A549 (cell line): ENCODE measurements at regions not wholly inside any gene's neighbourhood (a gene's known extent, or its start where the extent isn't known, plus 50 kb on each side); places are given as distances from the start of the nearest gene placed in this dataset.

Experiments
- ATAC-seq, 2 experiments: fragments of 200-7000 bp in 1 of 2; fragments of >200 bp in 1 of 2; cut with Nextera tagmentation in 1 of 2; cut with Tn5 transposase in 1 of 2; 3 replicates each; pipeline versions ENCODE4 v1.8.0 to v1.9.1; 2018 to 2020; ENCODE audit warnings: mild to moderate bottlenecking in 1 of 2, moderate library complexity in 1 of 2
- CTCF ChIA-PET: fragments of 300-600 bp; sonication (Branson Sonifier 250); formaldehyde crosslinking; extraction: SDS; loops from one replicate; lab custom pipeline; 2021; ENCODE audit warnings: antibody characterized with exemption, inconsistent platforms; lab: Yijun Ruan, JAX
- POLR2A ChIA-PET: fragments of 350-600 bp; formaldehyde crosslinking; extraction: SDS; loops from one replicate; lab custom pipeline; 2021; ENCODE audit warnings: antibody characterized with exemption, inconsistent platforms; lab: Yijun Ruan, JAX
- DNase-seq, 2 experiments: peaks; one replicate each; pipeline versions ENCODE4 v3.0.0 to v3.0.0-alpha.2; 2011 to 2016; ENCODE audit warnings: low read depth in 1 of 2, low spot score in 1 of 2
- FAIRE-seq: peaks from 2 replicates; lab custom pipeline; 2011; peaks lifted over from hg19 to GRCh38; lab: Jason Lieb, UNC
- H3K27ac ChIP-seq, 2 experiments: fragments of >200 bp; sonication (Bioruptor Twin); formaldehyde crosslinking; 3 replicates each; pipeline ENCODE4 v1.5.1; 2016 to 2017
- H3K4me1 ChIP-seq: fragments of >200 bp; sonication (Bioruptor Twin); formaldehyde crosslinking; 3 replicates; pipeline ENCODE4 v1.6.1; 2016
- H3K4me2 ChIP-seq: fragments of >200 bp; sonication (Bioruptor Twin); formaldehyde crosslinking; 3 replicates; pipeline ENCODE4 v1.6.1; 2016
- H3K4me3 ChIP-seq: fragments of >200 bp; sonication (Bioruptor Twin); formaldehyde crosslinking; 3 replicates; pipeline ENCODE4 v1.5.1; 2016
- H3K9me3 ChIP-seq: fragments of >200 bp; sonication (Bioruptor Twin); formaldehyde crosslinking; 3 replicates; pipeline ENCODE4 v1.6.1; 2016
- EHF ChIP-seq: fragments of 250-450 bp; sonication (Bioruptor Pico); IDR thresholded peaks from 2 replicates; pipeline ENCODE4 v1.5.0; 2020; ENCODE audit warnings: mild to moderate bottlenecking
- EHMT2 ChIP-seq: fragments of 200-600 bp; sonication (generic); IDR thresholded peaks from 2 replicates; pipeline ENCODE4 v1.6.1; 2016; ENCODE audit warnings: antibody characterized with exemption, low read depth, mild to moderate bottlenecking, moderate library complexity
- EP300 ChIP-seq, 2 experiments: fragments of >200 bp; sonication (Bioruptor Twin); formaldehyde crosslinking; IDR thresholded peaks; 2 replicates in 1 of 2; 3 replicates in 1 of 2; pipeline ENCODE4 v1.6.1; 2016 to 2017
- FOSB ChIP-seq: fragments of 250-450 bp; sonication (Bioruptor Pico); IDR thresholded peaks from 2 replicates; pipeline ENCODE4 v1.5.0; 2020; ENCODE audit warnings: mild to moderate bottlenecking, moderate library complexity
- FOSL2 ChIP-seq, 2 experiments: fragments of 450-650 bp in 1 of 2; fragments of >200 bp in 1 of 2; sonication (Bioruptor Twin) in 1 of 2; formaldehyde crosslinking; IDR thresholded peaks; 2 replicates each; pipeline versions ENCODE4 v1.5.0 to v1.6.1; 2016 to 2020; ENCODE audit warnings: mild to moderate bottlenecking in 1 of 2, moderate library complexity in 1 of 2
- GATA3 ChIP-seq: IDR thresholded peaks from 2 replicates; pipeline ENCODE4 v1.6.1; 2012; ENCODE audit warnings: borderline replicate concordance
- HOXA7 ChIP-seq: fragments of 250-450 bp; sonication (Bioruptor Pico); IDR thresholded peaks from 2 replicates; pipeline ENCODE4 v1.5.0; 2020; ENCODE audit warnings: mild to moderate bottlenecking, moderate library complexity
- MAFK ChIP-seq: fragments of 450-650 bp; IDR thresholded peaks from 2 replicates; pipeline ENCODE4 v1.6.1; 2014; ENCODE audit not compliant: partially characterized antibody
- NPAS2 ChIP-seq: fragments of 250-450 bp; sonication (Bioruptor Pico); IDR thresholded peaks from 2 replicates; pipeline ENCODE4 v1.8.0; 2022; ENCODE audit warnings: mild to moderate bottlenecking, moderate library complexity, borderline replicate concordance
- POLR2A ChIP-seq: IDR thresholded peaks from 2 replicates; pipeline ENCODE4 v1.6.1; 2012; ENCODE audit warnings: mild to moderate bottlenecking, low read length
- TP53 ChIP-seq: fragments of 250-450 bp; sonication (Bioruptor Pico); IDR thresholded peaks from 2 replicates; pipeline ENCODE4 v1.5.0; 2021; ENCODE audit warnings: mild to moderate bottlenecking, moderate library complexity
- ZC3H11A ChIP-seq: fragments of 450-650 bp; IDR thresholded peaks from 2 replicates; pipeline ENCODE4 v1.6.1; 2014; ENCODE audit warnings: antibody characterized with exemption, mild to moderate bottlenecking
- WGBS: methylation state at CpG from one replicate; pipeline ENCODE4 v1.1.6; 2017; ENCODE audit errors: missing lambda C conversion rate; 5-methylcytosine and 5-hydroxymethylcytosine counted together
- TF ChIP-seq, protein P1 (sequence below): fragments of 250-450 bp; sonication (Bioruptor Pico); IDR thresholded peaks from 2 replicates; pipeline ENCODE4 v1.5.0; 2020; ENCODE audit warnings: low read depth, mild to moderate bottlenecking, moderate library complexity
- TF ChIP-seq, protein P2 (sequence below): fragments of >200 bp; sonication (Bioruptor Twin); formaldehyde crosslinking; IDR thresholded peaks from 3 replicates; pipeline ENCODE4 v1.5.1; 2016
- TF ChIP-seq, protein P3 (sequence below): fragments of 450-650 bp; IDR thresholded peaks from 2 replicates; pipeline ENCODE4 v1.6.1; 2014; ENCODE audit warnings: antibody characterized with exemption

DNA sequence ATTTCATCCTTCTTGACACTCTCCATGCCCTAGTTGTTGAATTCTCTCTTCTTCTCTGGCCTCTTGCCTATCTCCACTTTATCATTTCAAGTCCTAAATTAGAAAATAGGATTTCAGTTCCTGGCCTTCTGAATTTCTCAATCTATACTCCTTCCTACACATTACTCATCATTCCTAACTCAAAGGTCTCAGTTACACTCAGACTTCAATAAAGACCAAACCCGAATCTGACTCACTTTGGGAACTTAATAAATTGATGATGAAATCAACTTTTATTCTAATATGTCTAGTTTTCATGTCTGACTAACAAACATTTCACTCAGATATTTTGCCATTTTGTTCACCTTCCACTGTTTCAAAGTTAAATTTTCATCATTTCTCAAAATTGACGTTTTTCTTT, 113.6 kb upstream of the TSLP start:
- no peak overlapping the region for H3K4me2 ChIP-seq
- H3K27ac ChIP-seq, result no peak overlapping the region
- ChIA-PET POLR2A (no interaction called here), CTCF (no interaction called here)
- DNase-seq (no peak), ATAC-seq (no peak), FAIRE-seq (no peak)
- WGBS, result 5% methylated on average over 2 of the region's 2 CpGs
- no peaks in the 10 kb centered on the region for H3K4me1 ChIP-seq
- H3K4me3 ChIP-seq, result no peak overlapping the region
- TF ChIP-seq FOSL2 (IDR thresholded peaks at IDR 0.05) (no peak), FOSL2 (CRISPR knock-in tag; IDR thresholded peaks at IDR 0.05) (peak; percentile 12; the same call in 1 of the 2 replicates), NPAS2 (CRISPR knock-in tag) (no peak)
- H3K9me3 ChIP-seq, result no peaks in the 10 kb centered on the region

DNA sequence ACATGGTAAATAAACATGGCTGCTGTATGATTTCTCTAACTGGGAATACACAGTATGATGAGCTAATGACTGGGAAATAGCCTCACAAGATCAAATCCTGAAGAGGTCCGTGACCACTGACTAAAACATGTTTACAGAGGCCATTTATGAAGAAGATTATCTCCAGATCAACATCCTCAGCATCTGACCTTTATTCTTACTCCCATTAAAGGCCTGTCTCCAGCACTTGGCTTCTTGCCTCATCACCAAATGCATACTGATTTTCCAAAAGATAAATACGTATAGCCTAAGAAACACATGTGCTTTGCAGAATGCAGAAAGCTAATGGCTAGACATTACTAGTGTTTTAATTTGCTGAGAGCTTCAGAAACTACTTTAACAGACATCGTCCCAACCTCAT, 108.0 kb upstream of the TSLP start:
- ATAC-seq (no peak), FAIRE-seq (no peak)
- Histone ChIP-seq H3K4me1 (0 out of 3 replicates have a peak, but pooled peaks cover 5% of the 10 kb centered on the region), H3K9me3 (no peaks in the 10 kb centered on the region), H3K4me3 (no peak overlapping the region)
- CTCF ChIA-PET, result no interaction called here
- TF ChIP-seq TP53 (no peak), GATA3 (no peak), EHF (no peak), MAFK (no peak)
- TF ChIP-seq, protein P1, sequence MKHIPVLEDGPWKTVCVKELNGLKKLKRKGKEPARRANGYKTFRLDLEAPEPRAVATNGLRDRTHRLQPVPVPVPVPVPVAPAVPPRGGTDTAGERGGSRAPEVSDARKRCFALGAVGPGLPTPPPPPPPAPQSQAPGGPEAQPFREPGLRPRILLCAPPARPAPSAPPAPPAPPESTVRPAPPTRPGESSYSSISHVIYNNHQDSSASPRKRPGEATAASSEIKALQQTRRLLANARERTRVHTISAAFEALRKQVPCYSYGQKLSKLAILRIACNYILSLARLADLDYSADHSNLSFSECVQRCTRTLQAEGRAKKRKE (CRISPR knock-in tag), result no peak
- TF ChIP-seq, all 56 proteins: peak for 0
- POLR2A ChIA-PET, result no interaction called here
- Histone ChIP-seq H3K27ac (no peak overlapping the region), H3K4me2 (no peak overlapping the region)
- DNase-seq, result no peak
- 6% methylated on average over 3 of the region's 3 CpGs for WGBS

DNA sequence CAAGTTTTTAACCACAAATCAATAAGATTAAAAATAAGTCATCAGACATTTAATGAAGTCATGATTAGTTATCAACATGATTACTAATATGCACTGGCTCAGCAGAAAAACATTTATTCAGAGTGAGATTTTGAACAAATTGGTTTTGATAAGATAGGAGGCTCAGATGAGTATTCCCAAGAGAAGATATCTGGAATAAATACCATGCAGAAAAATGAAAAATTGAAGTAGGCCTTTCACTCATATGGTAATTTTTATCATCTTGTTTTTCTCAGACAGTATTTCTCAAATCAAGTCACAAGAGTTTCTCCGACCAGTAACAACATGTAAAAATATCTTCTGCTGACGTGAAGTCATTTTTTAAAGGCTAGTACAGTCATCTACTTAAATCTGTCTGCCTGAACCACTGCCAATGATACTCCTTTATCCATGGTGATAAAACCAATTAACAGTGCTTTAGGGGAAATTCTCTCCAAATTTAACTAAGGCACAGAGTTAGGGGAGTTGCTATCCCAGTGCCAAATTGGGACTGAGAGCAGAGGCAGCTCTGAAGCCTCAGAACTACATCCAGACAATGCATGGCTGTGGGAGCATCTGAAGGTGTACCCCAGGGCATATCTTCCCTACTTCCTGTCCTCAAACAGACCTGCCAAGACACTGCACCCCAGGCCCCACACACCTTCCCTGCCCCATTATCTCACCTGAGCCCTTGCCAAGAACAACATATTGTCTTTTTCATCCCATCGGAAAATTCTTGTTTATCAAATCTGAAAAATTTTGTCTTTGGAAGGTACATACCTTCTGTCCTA, 105.5 kb upstream of the TSLP start:
- TF ChIP-seq FOSL2 (IDR thresholded peaks at IDR 0.05), result no peak
- no peak for TF ChIP-seq FOSL2 (CRISPR knock-in tag; IDR thresholded peaks at IDR 0.05)
- TF ChIP-seq HOXA7 (CRISPR knock-in tag), result no peak
- no peak for TF ChIP-seq NPAS2 (CRISPR knock-in tag)
- TF ChIP-seq EHF, result no peak
- TF ChIP-seq, protein P2, sequence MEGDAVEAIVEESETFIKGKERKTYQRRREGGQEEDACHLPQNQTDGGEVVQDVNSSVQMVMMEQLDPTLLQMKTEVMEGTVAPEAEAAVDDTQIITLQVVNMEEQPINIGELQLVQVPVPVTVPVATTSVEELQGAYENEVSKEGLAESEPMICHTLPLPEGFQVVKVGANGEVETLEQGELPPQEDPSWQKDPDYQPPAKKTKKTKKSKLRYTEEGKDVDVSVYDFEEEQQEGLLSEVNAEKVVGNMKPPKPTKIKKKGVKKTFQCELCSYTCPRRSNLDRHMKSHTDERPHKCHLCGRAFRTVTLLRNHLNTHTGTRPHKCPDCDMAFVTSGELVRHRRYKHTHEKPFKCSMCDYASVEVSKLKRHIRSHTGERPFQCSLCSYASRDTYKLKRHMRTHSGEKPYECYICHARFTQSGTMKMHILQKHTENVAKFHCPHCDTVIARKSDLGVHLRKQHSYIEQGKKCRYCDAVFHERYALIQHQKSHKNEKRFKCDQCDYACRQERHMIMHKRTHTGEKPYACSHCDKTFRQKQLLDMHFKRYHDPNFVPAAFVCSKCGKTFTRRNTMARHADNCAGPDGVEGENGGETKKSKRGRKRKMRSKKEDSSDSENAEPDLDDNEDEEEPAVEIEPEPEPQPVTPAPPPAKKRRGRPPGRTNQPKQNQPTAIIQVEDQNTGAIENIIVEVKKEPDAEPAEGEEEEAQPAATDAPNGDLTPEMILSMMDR, result no peak
- TF ChIP-seq EHMT2, result no peak
- no peak for TF ChIP-seq EP300 (IDR thresholded peaks at IDR 0.05)
- no peak for TF ChIP-seq ZC3H11A
- no peak for TF ChIP-seq FOSB (CRISPR knock-in tag)
- TF ChIP-seq POLR2A, result no peak
- TF ChIP-seq, protein P3, sequence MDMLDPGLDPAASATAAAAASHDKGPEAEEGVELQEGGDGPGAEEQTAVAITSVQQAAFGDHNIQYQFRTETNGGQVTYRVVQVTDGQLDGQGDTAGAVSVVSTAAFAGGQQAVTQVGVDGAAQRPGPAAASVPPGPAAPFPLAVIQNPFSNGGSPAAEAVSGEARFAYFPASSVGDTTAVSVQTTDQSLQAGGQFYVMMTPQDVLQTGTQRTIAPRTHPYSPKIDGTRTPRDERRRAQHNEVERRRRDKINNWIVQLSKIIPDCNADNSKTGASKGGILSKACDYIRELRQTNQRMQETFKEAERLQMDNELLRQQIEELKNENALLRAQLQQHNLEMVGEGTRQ, result no peak
- TF ChIP-seq, all 56 proteins: peak for 0
- Histone ChIP-seq H3K4me2 (no peak overlapping the region), H3K9me3 (no peaks in the 10 kb centered on the region), H3K27ac (no peak overlapping the region), H3K4me3 (no peak overlapping the region), H3K4me1 (0 out of 3 replicates have a peak, but pooled peaks cover 5% of the 10 kb centered on the region)
- no peak for ATAC-seq
- no peak for DNase-seq
- POLR2A ChIA-PET, result no interaction called here
- 51% methylated on average over 3 of the region's 3 CpGs for WGBS
- no peak for FAIRE-seq
- CTCF ChIA-PET, result no interaction called here
